Frontal cortex (tissue), 3 donors: ENCODE measurements at regions not wholly inside any gene's neighbourhood (a gene's known extent, or its start where the extent isn't known, plus 50 kb on each side); places are given as distances from the start of the nearest gene placed in this dataset.

ENCODE experiments used
- DNase-seq, 2 donors: peaks; one replicate each; pipeline ENCODE4 v3.0.0; 2012; ENCODE audit warnings: low spot score in 2 of 2
- FAIRE-seq: peaks from 2 replicates; lab custom pipeline; 2012; peaks lifted over from hg19 to GRCh38; lab: Jason Lieb, UNC
- donor health status: control.
- donor health status: control.
- donor health status: control.

DNA sequence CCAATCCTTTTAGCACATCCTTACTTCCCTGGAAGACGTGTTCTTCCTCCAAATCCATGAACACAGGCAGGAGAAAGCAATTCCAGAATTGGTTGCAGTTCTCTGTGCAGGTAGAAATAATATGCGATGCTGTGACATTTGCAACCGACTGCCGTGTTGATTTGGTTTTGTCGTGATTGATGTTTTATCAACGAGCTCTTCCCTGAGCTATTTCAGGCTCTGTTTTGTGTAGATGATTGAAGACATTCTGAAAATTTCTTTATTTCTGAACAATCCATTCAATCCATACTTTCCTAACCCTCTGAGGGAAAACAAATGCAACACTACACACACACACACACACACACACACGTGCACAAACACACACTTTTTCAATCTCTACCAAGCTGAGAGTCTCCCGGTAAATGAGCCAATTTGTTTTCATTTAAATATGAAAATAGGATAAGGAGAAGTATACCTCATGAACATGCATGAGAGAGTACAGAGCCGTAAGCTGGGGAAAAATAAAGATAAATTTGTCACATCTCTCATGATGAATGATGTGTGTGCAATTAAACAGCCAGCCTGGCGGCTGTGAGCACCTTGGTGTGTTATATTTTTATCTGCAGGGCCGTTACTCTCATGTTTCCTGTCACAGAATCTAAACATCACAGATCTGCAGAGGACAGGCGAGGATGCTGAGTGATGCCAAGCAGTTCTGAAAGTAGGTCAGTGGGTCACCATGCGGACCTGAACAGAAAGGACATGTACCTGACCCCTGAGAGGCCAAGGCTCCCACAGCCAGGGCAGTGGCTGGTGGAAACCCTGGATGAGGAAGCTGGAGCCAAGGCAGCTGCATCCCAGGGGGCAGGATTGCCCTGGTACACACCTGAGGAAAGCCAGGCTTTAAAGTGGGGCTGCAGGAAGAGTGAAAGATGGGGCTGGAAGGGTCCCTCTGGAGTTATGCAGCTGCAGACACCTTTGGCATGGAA lies 64.8 kb downstream of the PDCL3 start:
- DNase-seq, result no peak
- FAIRE-seq, result no peak

DNA sequence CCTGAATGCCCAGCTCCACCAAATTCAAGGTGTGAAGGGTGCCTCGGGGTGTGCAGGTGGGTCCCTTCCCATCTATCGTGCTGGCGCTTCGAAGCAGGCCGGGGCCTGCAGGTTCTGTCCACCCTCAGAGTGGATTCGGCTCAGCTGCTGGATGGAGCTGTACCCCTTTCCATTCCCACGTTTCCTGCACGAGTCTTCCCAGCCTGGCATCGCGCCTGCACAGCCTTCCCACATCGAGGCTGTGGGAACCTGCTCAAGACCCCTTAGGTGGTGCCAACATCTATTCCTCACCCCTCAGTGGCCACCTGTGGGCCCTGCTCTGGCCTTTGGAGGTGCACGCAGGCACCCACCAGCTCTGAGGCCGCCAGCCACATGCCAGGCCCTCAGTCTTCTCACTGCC lies 65.7 kb downstream of the PDCL3 start:
- no peak for FAIRE-seq

DNA sequence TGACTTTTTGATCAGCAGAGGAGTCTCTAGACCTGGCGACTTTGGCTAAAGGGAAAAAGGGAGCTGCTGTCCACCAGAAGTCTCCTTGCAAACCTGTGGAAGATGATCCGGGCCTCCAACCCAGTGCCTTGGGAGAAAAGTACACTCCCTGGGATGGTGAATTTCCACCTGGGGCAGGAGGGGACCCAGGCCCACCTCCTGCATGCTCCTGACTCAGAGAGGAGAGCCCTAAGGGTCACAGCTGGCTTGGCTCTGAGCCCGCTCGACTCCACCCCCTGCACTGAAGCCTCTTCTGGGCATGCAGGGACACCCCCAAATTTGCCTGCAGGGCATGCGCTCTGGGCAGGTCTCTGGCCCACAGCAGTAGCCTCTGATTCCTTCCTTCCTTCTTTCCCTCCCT lies 66.5 kb downstream of the PDCL3 start:
- DNase-seq, result no peak
- no peak for FAIRE-seq

More for the DNA sequence above, 65.7 kb downstream of the PDCL3 start:
- DNase-seq, result no peak

DNA sequence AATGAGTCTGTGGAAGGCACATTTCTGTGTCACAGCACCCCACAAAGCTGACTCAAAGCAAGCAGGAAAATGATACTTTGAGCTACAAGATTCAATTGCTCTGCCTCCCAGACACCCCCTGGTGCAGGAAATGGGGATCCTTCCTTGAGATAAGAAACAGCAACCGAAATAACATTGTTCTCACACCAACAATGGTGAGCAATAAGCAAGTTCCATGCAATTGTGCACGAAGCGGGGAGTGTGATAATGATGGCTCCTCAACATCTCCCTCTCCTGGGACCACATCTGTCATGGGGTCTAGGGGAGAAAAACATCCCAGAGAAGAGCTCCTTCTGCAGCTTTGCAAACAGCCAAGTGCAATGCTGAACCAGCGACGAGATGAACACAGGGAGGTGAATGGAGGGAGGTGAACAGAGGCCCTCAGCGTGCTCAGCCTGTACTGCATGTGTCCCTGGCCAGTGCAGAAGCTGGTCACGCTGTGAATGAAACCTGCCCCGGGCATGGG lies 67.7 kb downstream of the PDCL3 start:
- FAIRE-seq (no peak), DNase-seq (no peak)

DNA sequence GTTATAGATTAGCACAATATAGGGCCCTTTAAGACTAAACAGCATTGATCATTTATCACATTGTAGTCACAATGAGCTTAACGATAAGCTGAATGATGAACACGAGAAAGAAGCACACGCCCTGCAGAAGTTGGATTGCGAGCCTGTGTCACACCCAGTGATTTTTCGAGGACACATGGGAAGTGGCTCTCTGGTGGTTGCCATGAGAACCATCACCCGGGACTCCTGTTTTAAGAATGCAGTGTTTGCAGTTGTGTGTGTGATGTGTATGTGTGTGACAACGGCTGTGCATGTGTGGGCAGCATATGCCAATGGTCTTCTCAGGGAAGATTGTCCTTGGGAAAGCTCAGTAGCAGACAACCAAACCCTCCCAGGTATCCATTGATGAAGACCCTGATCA lies 69.2 kb downstream of the PDCL3 start:
- FAIRE-seq, result no peak
- DNase-seq, result no peak

DNA sequence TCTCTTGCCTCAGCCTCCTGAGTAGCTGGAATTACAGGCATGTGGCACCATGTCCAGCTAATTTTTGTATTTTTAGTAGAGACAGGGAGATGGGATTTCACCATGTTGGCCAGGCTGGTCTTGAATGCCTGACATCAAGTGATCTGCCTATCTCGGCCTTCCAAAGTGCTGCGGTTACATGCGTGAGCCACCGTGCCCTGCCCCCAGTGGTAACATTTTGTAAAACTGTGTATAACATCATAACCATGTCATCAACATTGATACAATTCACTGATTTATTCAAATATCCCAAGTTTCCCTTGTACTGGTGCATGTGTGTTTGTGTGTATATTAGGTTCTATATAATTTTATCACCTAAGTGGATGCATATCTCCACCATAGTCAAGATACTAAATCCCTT lies 70.0 kb downstream of the PDCL3 start:
- FAIRE-seq, result no peak

DNA sequence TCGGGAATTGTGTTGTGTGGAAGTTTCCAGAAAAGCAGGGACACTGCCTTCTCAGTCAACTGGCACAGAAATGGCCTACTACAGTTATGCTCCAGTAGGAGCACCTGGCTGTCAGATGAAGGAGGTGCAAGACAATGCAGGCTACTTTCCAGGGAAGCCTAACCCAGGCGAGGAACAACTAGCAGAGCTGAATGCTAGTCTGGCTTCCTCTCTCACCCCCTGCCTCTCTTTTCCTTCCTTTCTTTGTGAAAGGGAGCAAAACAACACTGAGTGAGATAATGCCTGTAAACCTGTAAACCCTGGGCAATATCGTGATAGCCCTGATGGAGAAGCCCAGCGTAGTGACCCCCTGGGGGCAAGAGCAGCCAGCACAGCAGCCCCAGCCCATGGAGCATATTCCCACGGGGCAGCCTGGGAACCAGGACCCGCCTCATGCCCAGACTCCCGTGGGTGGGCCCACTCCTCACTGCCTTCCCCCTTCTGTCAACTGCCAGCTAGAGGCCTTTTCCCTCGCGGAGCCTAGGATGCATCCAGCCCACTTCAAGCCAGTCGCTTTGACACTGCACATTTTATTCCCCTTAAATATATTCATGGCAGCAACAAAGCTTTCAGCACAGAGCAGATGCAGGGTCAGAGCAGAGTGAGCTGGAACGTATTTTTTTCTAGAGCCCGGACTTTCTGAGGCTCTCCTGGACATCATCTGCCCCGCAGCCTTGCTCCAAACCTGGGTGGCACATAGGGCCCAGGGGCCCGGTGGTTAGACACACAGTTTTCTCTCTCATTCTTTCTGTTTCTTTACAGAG lies 77.0 kb downstream of the PDCL3 start:
- FAIRE-seq (no peak), DNase-seq (no peak)

More for the DNA sequence above, 70.0 kb downstream of the PDCL3 start:
- DNase-seq, result no peak

DNA sequence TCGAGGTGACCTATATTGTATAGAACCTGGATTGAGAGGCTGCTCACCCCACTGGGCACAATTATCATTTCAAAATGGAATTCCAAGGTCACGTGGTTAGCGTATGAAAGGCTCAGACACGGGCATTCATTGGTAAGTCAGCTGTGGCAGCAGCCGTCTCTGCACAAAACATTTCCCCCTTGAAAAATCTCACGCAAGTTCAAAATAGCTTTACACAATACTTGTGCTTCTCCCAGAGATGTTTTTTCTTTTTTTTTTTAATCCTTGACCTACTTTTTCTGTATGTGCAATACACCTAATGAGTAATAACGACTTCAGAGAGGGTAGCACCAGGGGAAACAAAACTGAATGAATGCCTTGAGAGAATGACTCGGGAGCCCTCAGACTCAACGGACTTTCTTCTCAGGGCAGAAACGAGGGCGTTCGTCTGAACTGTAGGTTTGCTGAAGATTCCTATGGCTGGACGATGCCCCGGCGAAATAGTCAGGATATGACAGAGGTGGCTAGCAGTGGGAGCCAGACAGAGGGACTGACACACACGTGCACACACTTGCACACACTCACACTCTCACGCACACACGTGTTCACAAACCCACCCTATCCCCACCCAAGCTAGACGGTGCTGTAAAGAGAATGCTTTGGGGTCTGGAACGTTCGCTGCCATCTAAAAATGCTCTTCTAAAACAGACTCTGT lies 77.8 kb downstream of the PDCL3 start:
- DNase-seq (no peak), FAIRE-seq (no peak)

DNA sequence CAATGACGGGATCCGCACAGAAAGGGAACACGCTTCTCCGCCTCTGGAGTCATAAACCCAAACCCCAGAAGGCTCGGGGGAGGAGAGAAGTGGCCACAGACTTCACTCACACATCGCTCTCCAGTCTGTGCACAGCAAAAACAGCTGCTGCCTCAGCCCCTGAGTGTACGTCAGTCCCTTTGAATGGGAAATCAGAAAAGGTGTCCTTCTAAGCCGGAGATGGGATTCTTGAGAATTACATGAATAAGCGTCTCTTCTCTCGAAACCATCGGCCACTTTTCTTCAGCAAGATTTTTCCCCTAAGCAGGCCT lies 78.3 kb downstream of the PDCL3 start:
- DNase-seq, result no peak
- no peak for FAIRE-seq

DNA sequence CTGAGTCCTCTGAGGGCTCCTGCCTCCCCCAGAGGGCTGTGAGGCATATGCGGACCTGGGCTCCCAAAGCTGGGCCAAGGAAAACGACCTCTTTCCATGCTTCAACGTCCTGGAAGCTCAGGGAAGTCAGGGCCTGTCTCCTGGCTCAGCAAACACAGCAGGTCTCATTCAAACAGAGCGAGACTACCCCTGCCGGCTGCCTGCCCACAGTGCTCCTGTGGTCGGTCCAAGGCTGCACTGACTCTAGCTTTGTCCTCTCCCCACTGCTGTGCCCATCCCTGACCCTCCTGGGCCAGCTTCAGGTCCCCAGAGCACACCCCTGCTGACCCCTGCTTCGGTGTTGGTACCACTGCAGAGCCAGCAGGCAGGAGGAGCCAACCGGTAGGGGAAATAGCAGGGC lies 79.6 kb downstream of the PDCL3 start:
- DNase-seq, result no peak
- no peak for FAIRE-seq

DNA sequence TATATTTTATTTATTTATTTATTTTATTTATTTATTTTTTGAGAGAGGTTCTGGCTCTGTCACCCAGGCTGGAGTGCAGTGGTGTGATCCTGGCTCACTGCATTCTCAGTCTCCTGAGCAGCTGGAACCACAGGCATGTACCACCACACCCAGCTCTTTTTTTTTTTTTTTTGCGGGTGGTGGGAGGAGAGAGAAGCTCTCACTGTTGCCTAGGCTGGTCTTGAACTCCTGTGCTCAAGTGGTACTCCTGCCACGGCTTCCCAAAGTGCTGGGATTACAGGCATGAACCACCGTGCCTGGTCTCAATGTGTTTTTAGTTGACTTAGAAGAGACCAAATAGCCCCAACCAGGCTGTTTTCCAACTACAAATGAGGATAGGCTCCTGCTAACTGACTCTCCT lies 80.7 kb downstream of the PDCL3 start:
- DNase-seq (no peak), FAIRE-seq (no peak)

DNA sequence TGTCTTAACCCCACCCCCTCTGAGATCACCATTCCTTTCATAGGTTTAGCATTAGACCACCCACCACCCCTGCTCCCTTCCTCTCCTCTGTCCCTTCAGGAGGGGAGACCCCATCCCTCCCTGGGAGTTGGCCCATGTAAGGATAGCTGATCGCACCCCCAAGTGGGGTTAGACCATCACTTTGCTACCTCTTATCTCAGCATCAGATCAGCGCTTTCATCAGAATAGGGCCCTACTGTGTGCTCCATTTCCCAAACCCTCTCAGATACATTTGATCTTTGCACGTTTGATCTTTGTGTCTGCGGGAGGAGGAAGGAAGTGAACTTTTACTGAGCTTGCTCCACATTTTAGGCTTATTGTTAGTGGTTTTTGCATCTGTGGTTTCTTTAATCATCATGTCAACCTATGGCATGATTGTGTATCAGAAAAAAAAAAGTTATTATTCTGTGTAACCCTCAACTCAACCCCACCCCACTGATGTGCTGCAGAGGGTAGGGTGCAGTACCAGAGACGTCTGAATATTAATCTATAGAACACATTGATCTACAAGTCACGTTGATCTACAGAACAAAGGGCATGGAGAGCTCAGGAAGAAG lies 81.2 kb downstream of the PDCL3 start:
- DNase-seq (no peak), FAIRE-seq (no peak)

DNA sequence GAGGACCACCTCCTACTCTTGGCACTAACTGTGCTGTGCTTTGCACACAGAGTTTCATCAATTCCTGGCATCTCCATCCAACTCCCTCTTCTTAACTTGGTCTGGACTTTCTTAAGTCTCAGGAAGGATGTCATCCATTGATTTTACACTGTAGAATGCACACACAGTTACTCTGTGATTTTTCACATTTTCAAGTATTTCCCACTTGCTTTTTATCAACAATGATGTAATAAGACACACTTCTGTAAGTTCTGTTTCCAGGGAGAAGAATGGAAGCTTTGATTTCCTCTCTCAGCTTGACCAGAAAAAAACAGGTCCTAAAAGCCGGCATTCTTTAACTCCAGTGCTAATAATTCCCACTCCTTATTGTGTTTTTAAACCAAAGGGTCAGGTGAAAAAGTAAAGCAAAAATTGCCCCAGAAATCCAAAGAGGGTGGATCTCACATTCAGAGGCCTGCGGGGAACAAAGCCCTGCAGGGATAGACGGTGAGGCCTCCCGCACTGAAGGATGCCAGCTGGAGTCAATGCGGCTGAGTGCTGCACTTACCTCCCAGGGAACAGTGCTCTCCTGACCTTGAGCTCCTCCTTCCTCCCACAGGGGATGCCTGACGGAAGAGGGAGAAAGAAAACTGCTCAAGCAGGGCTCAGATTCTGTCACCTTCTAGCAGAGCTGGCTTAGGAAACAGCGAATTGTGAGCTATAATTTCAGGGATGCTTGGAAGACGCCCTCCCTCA lies 83.1 kb downstream of the PDCL3 start:
- DNase-seq (no peak), FAIRE-seq (no peak)

DNA sequence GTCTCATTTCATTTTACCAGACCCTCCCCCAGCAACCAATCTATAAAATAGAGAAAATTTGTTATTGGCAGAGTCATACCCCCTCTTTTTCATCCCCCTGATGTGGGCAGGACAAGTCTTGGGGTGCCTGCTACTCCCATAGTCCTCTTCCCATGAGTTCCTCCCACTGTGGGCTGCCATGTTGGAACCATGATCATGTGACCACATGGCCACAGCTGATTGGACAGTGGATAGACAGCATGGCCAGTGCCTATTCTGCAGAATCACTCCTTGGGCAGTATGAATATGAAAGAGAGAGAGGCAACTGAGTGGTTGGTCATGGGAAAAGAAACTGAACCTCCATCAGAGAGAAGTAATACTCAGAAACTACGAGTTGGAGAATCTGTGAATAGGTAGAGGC lies 84.9 kb downstream of the PDCL3 start:
- DNase-seq (no peak), FAIRE-seq (no peak)

DNA sequence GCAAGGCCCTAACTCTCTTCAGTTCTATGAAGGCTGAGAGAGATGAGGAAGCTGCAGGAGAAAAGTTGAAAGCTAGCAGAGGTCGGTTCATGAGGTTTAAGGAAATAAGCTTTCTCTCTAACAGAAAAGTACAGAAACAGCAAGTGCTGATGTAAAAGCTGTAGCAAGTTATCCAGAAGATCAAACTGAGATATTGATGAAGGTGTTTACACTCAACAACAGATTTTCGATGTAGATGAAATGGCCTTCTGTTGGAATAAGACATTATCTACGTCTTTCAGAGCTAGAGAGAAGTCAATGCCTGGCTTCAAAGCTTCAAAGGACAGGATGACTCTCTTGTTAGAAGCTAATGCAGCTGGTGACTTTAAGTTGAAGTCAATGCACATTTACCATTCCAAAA lies 87.4 kb downstream of the PDCL3 start:
- FAIRE-seq (no peak), DNase-seq (no peak)

DNA sequence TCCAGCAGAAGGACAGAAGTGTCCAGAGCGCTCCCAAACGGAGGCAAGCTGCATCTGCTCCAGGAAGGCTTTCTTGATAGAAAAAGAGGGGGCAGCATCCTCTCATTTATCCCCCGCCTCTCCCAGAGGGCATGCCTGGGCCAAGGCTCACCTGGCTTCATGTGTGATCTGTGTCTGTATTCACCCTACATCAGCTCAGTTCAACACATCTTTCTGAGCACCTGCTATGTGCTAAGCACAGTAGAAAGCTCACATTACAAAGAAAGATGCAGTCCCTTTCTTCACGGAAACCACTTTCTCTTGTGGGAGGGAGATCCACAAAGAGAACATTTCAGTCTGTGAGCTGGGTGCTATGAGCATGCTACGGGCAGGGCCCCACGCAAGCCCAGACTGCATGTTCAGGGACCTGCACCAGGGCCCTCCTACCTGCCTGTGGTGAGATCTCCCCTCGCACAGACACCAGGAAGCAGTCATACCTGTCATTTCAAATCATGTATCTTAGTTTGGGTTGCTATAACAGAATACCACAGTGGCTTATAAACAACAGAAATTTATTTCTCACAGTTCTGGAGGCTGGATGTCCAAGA lies 90.7 kb downstream of the PDCL3 start:
- DNase-seq, result no peak
- FAIRE-seq, result no peak

DNA sequence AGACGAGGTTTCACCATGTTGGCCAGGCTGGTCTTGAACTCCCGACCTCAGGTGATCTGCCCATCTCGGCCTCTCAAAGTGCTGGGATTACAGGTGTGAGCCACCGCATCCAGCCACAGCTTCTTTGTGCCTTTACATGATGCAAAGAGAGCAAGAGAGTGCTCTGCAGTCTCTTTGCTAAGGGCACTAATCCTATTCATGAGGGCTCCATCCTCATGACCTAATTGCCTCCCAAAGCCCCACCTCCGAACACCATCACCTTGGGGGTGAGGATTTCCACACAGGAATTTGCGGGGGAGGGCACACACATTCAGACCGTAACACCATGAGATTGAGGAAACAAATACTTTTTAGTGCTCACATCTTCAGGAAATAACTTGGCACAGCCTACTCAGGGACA lies 91.8 kb downstream of the PDCL3 start:
- DNase-seq (no peak), FAIRE-seq (no peak)

DNA sequence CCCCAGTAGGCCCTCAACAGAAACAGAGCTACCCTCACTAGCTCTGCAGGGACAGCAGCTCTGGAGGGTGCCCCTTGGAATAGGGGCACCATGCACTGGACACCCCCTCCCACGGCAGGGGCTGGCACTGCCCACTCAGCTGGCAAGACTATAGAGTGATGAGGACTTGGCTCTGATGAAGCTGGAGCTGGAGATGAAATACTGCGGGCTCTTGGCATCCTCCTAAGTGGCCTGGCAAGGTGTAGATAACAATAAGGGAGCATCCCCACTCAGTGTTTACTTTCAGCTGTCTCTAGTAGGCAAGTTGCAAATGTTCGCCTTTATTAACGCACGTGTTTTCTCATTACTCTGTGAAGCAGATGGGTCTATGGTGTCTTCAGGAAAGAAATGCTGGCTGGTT lies 92.7 kb downstream of the PDCL3 start:
- FAIRE-seq (no peak), DNase-seq (no peak)

DNA sequence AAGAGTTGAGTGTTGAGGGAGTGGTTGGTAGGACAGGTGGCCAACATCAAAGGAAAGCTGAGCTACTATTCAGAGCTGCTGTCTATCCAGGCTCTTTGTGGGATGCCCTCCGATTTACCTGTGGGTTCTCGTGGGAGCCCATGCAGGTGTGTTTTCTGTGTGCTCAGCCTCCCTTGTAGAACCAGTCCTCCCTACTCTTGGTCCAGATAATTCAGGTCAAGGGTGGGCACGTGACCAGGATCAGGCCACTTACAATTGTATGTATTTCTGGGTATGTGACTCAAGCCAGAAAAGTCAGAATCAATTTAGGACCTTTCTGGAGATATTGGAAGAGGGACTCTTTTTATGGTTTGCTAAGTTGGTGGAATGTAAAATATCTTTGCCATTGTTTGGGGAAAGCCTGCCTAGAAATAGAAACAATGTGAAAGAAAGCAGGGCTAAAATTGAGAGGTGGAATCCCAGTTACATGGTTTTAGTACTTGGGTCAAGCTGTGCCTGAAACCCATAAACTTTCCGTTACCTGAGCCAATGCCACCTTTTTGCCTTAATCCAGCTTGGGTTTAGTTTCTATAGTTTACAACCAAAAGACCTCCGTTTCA lies 93.2 kb downstream of the PDCL3 start:
- no peak for FAIRE-seq

More for the DNA sequence above, 93.2 kb downstream of the PDCL3 start:
- DNase-seq, result no peak
